ENCODE measurements at regions not wholly inside any gene's neighbourhood (a gene's known extent, or its start where the extent isn't known, plus 50 kb on each side); places are given as distances from the start of the nearest gene placed in this dataset.
"Not testable (repeated sequence)": the region's sequence is repeated elsewhere in the genome, so short reads cannot be mapped to it uniquely, and the experiment has no call there.

DNA sequence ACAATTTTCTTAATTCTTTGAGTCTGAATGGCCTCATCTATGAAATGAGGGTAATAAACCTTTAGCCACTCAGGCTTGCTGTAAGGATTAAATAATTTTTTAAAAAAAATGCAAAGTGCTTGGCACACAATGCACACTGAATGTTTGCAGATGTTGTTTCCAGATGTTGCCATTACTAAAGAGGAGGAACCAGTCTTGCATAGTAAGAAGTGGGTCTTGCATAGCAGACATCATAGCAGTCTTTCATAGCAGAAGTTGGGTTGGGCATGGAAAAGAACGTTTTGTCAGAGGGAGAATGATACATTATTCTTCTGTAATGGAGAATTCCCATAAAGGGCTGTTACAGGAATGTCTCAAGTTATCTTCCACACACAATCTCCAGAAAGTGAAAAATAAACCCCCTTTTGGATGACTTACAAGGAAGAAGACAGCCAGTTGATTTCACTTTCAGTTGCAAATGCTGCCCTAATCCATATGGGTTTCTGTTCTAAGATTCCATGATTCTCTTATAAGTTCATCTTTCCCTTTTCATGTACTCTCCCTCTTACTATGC, 327.7 kb downstream of the SUCLG1 start:
- Histone ChIP-seq H3K9me3 (ENCODE audit: severe bottlenecking) (no peaks in the 10 kb centered on the region), H3K27me3 (ENCODE audit: insufficient read depth, poor library complexity, severe bottlenecking) (no peaks in the 10 kb centered on the region), H3K36me3 (ENCODE audit: low read depth) (no peaks in the 10 kb centered on the region), H3K27ac (ENCODE audit: poor library complexity, severe bottlenecking) (no peak overlapping the region), H3K4me3 (ENCODE audit: severe bottlenecking) (no peak overlapping the region), H3K4me1 (ENCODE audit: insufficient read depth, poor library complexity, severe bottlenecking) (no peaks in the 10 kb centered on the region)
- ATAC-seq (ENCODE audit: low read depth): no peak
- TF ChIP-seq CTCF (IDR thresholded peaks at IDR 0.05; ENCODE audit: poor library complexity, severe bottlenecking): no peak
- DNase-seq (ENCODE audit: low spot score): no peak

- Histone ChIP-seq H3K4me1 (ENCODE audit: insufficient read depth, poor library complexity, severe bottlenecking) (no peaks in the 10 kb centered on the region), H3K9me3 (ENCODE audit: severe bottlenecking) (no peaks in the 10 kb centered on the region), H3K27me3 (ENCODE audit: insufficient read depth, poor library complexity, severe bottlenecking) (no peaks in the 10 kb centered on the region), H3K4me3 (ENCODE audit: severe bottlenecking) (no peak overlapping the region), H3K36me3 (ENCODE audit: low read depth) (no peaks in the 10 kb centered on the region), H3K27ac (ENCODE audit: poor library complexity, severe bottlenecking) (no peak overlapping the region)
- DNase-seq (ENCODE audit: low spot score) (no peak), ATAC-seq (ENCODE audit: low read depth) (no peak)
- no peak for TF ChIP-seq CTCF (IDR thresholded peaks at IDR 0.05; ENCODE audit: poor library complexity, severe bottlenecking)
Observed at GRCh38 chr2:84129018-84129417, 330.1 kb downstream of the SUCLG1 start.

- not testable (repeated sequence) for ATAC-seq (ENCODE audit: low read depth); DNase-seq (ENCODE audit: low spot score)
Observed at GRCh38 chr2:84127812-84128211, 331.3 kb downstream of the SUCLG1 start.

GRCh38 chr2:84126530-84126929, 332.6 kb downstream of the SUCLG1 start:
- DNase-seq (ENCODE audit: low spot score) (no peak), ATAC-seq (ENCODE audit: low read depth) (no peak)
- Histone ChIP-seq H3K27me3 (ENCODE audit: insufficient read depth, poor library complexity, severe bottlenecking) (no peaks in the 10 kb centered on the region), H3K27ac (ENCODE audit: poor library complexity, severe bottlenecking) (no peak overlapping the region), H3K36me3 (ENCODE audit: low read depth) (no peaks in the 10 kb centered on the region), H3K4me1 (ENCODE audit: insufficient read depth, poor library complexity, severe bottlenecking) (no peaks in the 10 kb centered on the region), H3K4me3 (ENCODE audit: severe bottlenecking) (no peak overlapping the region), H3K9me3 (ENCODE audit: severe bottlenecking) (no peaks in the 10 kb centered on the region)
- TF ChIP-seq CTCF (IDR thresholded peaks at IDR 0.05; ENCODE audit: poor library complexity, severe bottlenecking): no peak

More at GRCh38 chr2:84127812-84128211, 331.3 kb downstream of the SUCLG1 start:
- not testable (repeated sequence) for H3K9me3 ChIP-seq (ENCODE audit: severe bottlenecking); H3K36me3 ChIP-seq (ENCODE audit: low read depth); H3K27ac ChIP-seq (ENCODE audit: poor library complexity, severe bottlenecking); H3K27me3 ChIP-seq (ENCODE audit: insufficient read depth, poor library complexity, severe bottlenecking); H3K4me1 ChIP-seq (ENCODE audit: insufficient read depth, poor library complexity, severe bottlenecking); H3K4me3 ChIP-seq (ENCODE audit: severe bottlenecking)

DNA sequence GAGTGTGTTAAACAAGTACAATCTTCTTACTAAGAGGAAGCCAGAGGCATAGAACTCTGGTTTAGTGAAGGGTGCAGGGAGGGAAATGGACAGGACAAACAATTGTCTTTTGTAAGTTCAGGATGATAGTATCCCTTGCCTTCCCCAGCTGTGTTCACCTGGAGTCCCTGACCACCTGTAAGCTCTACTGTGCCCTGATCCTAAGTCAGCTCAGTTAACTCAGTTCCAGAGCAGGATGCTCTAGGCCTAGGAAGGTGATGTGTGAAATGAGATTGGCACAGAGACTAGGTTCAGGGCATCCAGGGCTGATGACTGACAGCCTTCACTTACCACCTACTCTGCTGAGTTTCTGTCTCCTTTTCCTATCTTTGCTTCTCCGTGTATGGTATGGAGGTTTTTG, 333.0 kb downstream of the SUCLG1 start:
- H3K27me3 ChIP-seq (ENCODE audit: insufficient read depth, poor library complexity, severe bottlenecking): no peaks in the 10 kb centered on the region
- DNase-seq (ENCODE audit: low spot score) (no peak), ATAC-seq (ENCODE audit: low read depth) (no peak; the same call in 2 of the 3 replicates)
- H3K9me3 ChIP-seq (ENCODE audit: severe bottlenecking): no peaks in the 10 kb centered on the region
- no peaks in the 10 kb centered on the region for H3K4me1 ChIP-seq (ENCODE audit: insufficient read depth, poor library complexity, severe bottlenecking)
- H3K36me3 ChIP-seq (ENCODE audit: low read depth): no peaks in the 10 kb centered on the region
- no peak overlapping the region for H3K4me3 ChIP-seq (ENCODE audit: severe bottlenecking)
- TF ChIP-seq CTCF (IDR thresholded peaks at IDR 0.05; ENCODE audit: poor library complexity, severe bottlenecking): no peak
- no peak overlapping the region for H3K27ac ChIP-seq (ENCODE audit: poor library complexity, severe bottlenecking)

Measured in RWPE2 (cell line).